Panc1 (cell line): ENCODE measurements at regions not wholly inside any gene's neighbourhood (a gene's known extent, or its start where the extent isn't known, plus 50 kb on each side); places are given as distances from the start of the nearest gene placed in this dataset.

Source experiments
- ATAC-seq: fragments of 200-7000 bp; cut with Tn5 transposase; 2 replicates; pipeline ENCODE4 v1.9.1; 2020; ENCODE audit warnings: mild to moderate bottlenecking, moderate library complexity
- BruUV-seq: library from RNA; stranded (reverse); fragments of 400-500 nt; replicated peaks from 2 replicates; lab custom pipeline; 2021; lab: Mats Ljungman, UMichigan
- CTCF ChIA-PET: fragments of 300-600 bp; sonication (Branson Sonifier 250); formaldehyde crosslinking; loops from one replicate; lab custom pipeline; 2022; ENCODE audit warnings: antibody characterized with exemption; lab: Charles Lee
- POLR2A ChIA-PET: fragments of 300-600 bp; sonication (Branson Sonifier 250); formaldehyde crosslinking; loops from one replicate; lab custom pipeline; 2022; ENCODE audit warnings: antibody characterized with exemption; lab: Charles Lee
- DNase-seq: peaks from one replicate; pipeline ENCODE4 v3.0.0-alpha.2; 2010; ENCODE audit warnings: low read depth, low spot score
- H3K27ac ChIP-seq: 2 replicates; pipeline ENCODE4 v1.5.1; 2011; ENCODE audit warnings: mild to moderate bottlenecking, low read length, inconsistent platforms
- H3K27me3 ChIP-seq: fragments of 200-500 bp; sonication (Bioruptor generic); 2 replicates; pipeline ENCODE4 v1.6.0; 2014; ENCODE audit warnings: low read length, inconsistent platforms; ENCODE audit not compliant: control insufficient read depth, insufficient read depth
- H3K36me3 ChIP-seq: fragments of 200-500 bp; sonication (Bioruptor generic); 2 replicates; pipeline ENCODE4 v1.5.1; 2014; ENCODE audit warnings: inconsistent platforms, mild to moderate bottlenecking, low read length, moderate library complexity; ENCODE audit not compliant: control insufficient read depth, insufficient read depth
- H3K4me1 ChIP-seq: 2 replicates; pipeline ENCODE4 v1.5.1; 2011; ENCODE audit warnings: inconsistent platforms, mild to moderate bottlenecking, low read length, moderate library complexity; ENCODE audit not compliant: control insufficient read depth, insufficient read depth
- H3K4me3 ChIP-seq, 2 experiments: 2 replicates each; pipeline ENCODE4 v1.5.1; 2011 to 2012; ENCODE audit warnings: low read depth in 2 of 2, low read length in 2 of 2, mild to moderate bottlenecking in 2 of 2, inconsistent platforms in 1 of 2, moderate library complexity in 1 of 2
- H3K9me3 ChIP-seq: fragments of 200-500 bp; sonication (Bioruptor generic); 2 replicates; pipeline ENCODE4 v1.5.1; 2014; ENCODE audit warnings: low read depth, mild to moderate bottlenecking, inconsistent platforms, low read length, moderate library complexity; ENCODE audit not compliant: control insufficient read depth, insufficient read depth
- POLR2AphosphoS5 ChIP-seq: IDR thresholded peaks from 2 replicates; pipeline ENCODE4 v1.6.1; 2012; ENCODE audit warnings: mild to moderate bottlenecking, low read depth, low read length, moderate library complexity
- SIN3A ChIP-seq: IDR thresholded peaks from 2 replicates; pipeline ENCODE4 v1.6.1; 2012; ENCODE audit warnings: low read depth, mild to moderate bottlenecking, low read length, moderate library complexity, borderline replicate concordance; ENCODE audit not compliant: insufficient read depth
- TCF7L2 ChIP-seq: IDR thresholded peaks from 2 replicates; pipeline ENCODE4 v1.6.1; 2011; ENCODE audit warnings: mild to moderate bottlenecking, low read depth, low read length, inconsistent platforms
- in situ Hi-C: cut with HindIII; loops from 2 replicates; pipeline ENCODE4 v1.10.0; 2016; ENCODE audit warnings: low sequenced_read_pairs, low pct_unique_long_range_greater_than_20kb
- intact Hi-C: fragments of 100-400 bp; cut with micrococcal nuclease; formaldehyde crosslinking; loops from one replicate; pipeline ENCODE4 v1.10.0; 2022; ENCODE audit not compliant: unreplicated experiment
- TF ChIP-seq, protein P1 (sequence below), 2 experiments: IDR thresholded peaks; 2 replicates each; pipeline ENCODE4 v1.6.1; 2011 to 2012; ENCODE audit warnings: low read depth in 2 of 2, control low read depth in 1 of 2, low read length in 1 of 2, mild to moderate bottlenecking in 1 of 2, moderate library complexity in 1 of 2; ENCODE audit not compliant: insufficient read depth in 1 of 2
- TF ChIP-seq, protein P2 (sequence below): fragments of 450-650 bp; IDR thresholded peaks from 2 replicates; pipeline ENCODE4 v1.5.1; 2017; ENCODE audit warnings: mild to moderate bottlenecking

DNA sequence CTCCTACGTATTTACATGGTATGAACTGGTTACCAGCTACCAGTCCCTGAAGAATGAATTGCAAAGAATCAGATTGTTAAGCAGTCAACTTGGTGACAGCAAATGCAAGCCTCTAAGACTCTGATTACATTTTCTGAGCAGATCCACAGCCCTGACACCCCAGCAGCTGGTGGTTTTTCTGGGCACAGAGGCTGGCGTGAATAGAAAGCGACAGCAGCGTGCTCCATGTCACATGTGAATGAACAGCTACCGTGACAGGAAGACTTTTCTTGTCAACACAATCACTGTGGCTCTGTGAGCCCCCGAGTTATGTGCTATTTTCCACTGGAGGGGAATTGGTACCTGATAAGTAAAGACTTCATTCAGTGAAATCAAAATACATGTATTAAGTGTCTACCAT lies 93.2 kb upstream of the CBLN2 start:
- no peak overlapping the region for H3K4me3 ChIP-seq
- intact Hi-C loops: no loop called here
- ATAC-seq (no peak), DNase-seq (no peak)
- H3K27me3 ChIP-seq: no peaks in the 10 kb centered on the region
- CTCF ChIA-PET: no interaction called here
- BruUV-seq: no TSS peak
- POLR2A ChIA-PET: no interaction called here
- no peaks in the 10 kb centered on the region for H3K36me3 ChIP-seq
- TF ChIP-seq, protein P1, sequence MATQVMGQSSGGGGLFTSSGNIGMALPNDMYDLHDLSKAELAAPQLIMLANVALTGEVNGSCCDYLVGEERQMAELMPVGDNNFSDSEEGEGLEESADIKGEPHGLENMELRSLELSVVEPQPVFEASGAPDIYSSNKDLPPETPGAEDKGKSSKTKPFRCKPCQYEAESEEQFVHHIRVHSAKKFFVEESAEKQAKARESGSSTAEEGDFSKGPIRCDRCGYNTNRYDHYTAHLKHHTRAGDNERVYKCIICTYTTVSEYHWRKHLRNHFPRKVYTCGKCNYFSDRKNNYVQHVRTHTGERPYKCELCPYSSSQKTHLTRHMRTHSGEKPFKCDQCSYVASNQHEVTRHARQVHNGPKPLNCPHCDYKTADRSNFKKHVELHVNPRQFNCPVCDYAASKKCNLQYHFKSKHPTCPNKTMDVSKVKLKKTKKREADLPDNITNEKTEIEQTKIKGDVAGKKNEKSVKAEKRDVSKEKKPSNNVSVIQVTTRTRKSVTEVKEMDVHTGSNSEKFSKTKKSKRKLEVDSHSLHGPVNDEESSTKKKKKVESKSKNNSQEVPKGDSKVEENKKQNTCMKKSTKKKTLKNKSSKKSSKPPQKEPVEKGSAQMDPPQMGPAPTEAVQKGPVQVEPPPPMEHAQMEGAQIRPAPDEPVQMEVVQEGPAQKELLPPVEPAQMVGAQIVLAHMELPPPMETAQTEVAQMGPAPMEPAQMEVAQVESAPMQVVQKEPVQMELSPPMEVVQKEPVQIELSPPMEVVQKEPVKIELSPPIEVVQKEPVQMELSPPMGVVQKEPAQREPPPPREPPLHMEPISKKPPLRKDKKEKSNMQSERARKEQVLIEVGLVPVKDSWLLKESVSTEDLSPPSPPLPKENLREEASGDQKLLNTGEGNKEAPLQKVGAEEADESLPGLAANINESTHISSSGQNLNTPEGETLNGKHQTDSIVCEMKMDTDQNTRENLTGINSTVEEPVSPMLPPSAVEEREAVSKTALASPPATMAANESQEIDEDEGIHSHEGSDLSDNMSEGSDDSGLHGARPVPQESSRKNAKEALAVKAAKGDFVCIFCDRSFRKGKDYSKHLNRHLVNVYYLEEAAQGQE (IDR thresholded peaks at IDR 0.05; ENCODE audit: insufficient read depth in 1 of 2, low read depth in 2 of 2, low read length in 1 of 2): no peak
- TF ChIP-seq SIN3A: no peak
- TF ChIP-seq, protein P2, sequence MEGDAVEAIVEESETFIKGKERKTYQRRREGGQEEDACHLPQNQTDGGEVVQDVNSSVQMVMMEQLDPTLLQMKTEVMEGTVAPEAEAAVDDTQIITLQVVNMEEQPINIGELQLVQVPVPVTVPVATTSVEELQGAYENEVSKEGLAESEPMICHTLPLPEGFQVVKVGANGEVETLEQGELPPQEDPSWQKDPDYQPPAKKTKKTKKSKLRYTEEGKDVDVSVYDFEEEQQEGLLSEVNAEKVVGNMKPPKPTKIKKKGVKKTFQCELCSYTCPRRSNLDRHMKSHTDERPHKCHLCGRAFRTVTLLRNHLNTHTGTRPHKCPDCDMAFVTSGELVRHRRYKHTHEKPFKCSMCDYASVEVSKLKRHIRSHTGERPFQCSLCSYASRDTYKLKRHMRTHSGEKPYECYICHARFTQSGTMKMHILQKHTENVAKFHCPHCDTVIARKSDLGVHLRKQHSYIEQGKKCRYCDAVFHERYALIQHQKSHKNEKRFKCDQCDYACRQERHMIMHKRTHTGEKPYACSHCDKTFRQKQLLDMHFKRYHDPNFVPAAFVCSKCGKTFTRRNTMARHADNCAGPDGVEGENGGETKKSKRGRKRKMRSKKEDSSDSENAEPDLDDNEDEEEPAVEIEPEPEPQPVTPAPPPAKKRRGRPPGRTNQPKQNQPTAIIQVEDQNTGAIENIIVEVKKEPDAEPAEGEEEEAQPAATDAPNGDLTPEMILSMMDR: no peak
- TF ChIP-seq TCF7L2: no peak
- no peak for TF ChIP-seq POLR2AphosphoS5
- H3K4me1 ChIP-seq: no peaks in the 10 kb centered on the region
- H3K27ac ChIP-seq: no peak overlapping the region
- no peaks in the 10 kb centered on the region for H3K9me3 ChIP-seq
- in situ Hi-C loops: no loop called here

DNA sequence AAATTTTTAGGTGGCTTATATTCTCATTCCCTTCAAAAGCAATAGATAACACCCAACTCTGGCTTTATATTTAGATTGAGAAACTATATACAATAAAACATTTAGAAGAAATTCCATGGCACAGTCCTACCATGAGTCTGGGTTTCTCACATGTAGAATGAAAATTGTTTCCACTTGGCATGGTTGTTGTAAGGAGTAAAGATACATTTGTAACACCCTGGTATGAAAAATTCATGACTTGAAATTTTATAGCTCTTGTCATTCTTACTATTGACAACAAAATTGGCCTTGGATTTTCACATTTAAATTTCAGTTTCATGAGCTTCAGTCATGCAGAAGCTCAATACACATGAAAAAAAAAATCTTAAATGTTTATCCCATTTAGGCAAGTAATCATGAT lies 92.5 kb upstream of the CBLN2 start:
- BruUV-seq: no TSS peak
- intact Hi-C loops (no loop called here), in situ Hi-C loops (no loop called here)
- ATAC-seq: no peak
- POLR2A ChIA-PET: no interaction called here
- H3K27me3 ChIP-seq: no peaks in the 10 kb centered on the region
- no peak overlapping the region for H3K4me3 ChIP-seq
- TF ChIP-seq, protein P2: no peak
- TF ChIP-seq, protein P1 (IDR thresholded peaks at IDR 0.05; ENCODE audit: insufficient read depth in 1 of 2, low read depth in 2 of 2, low read length in 1 of 2): no peak
- no peak for TF ChIP-seq TCF7L2
- no peak for TF ChIP-seq POLR2AphosphoS5
- no peak for TF ChIP-seq SIN3A
- CTCF ChIA-PET: no interaction called here
- DNase-seq: no peak
- no peak overlapping the region for H3K27ac ChIP-seq
- H3K4me1 ChIP-seq: no peaks in the 10 kb centered on the region
- no peaks in the 10 kb centered on the region for H3K9me3 ChIP-seq
- no peaks in the 10 kb centered on the region for H3K36me3 ChIP-seq
